H1 (cell line): ENCODE measurements at regions not wholly inside any gene's neighbourhood (a gene's known extent, or its start where the extent isn't known, plus 50 kb on each side); places are given as distances from the start of the nearest gene placed in this dataset.

ENCODE experiments used
- CTCF ChIA-PET: fragments of 300-600 bp; sonication (Branson Sonifier 250); formaldehyde crosslinking; loops from one replicate; lab custom pipeline; 2021; ENCODE audit not compliant: partially characterized antibody; lab: Charles Lee
- POLR2A ChIA-PET: fragments of 300-600 bp; sonication (Branson Sonifier 250); formaldehyde crosslinking; loops from one replicate; lab custom pipeline; 2021; ENCODE audit warnings: inconsistent platforms; ENCODE audit not compliant: partially characterized antibody; lab: Charles Lee
- DNase-seq, 2 experiments: peaks; one replicate each; pipeline versions ENCODE4 v3.0.0 to v3.0.0-alpha.2; 2010 to 2022; ENCODE audit warnings: low spot score in 2 of 2, low read depth in 1 of 2, mixed read lengths in 1 of 2
- FAIRE-seq: peaks from 2 replicates; lab custom pipeline; 2011; peaks lifted over from hg19 to GRCh38; lab: Jason Lieb, UNC
- H2AFZ ChIP-seq: 2 replicates; pipeline ENCODE4 v1.8.1; 2012; ENCODE audit warnings: low read length, inconsistent platforms
- H2AK5ac ChIP-seq: 2 replicates; pipeline ENCODE4 v1.6.1; 2013; ENCODE audit warnings: low read depth, low read length
- H2BK120ac ChIP-seq: replicated peaks from 2 replicates; pipeline ENCODE3; 2013; ENCODE audit warnings: low read depth, low read length, inconsistent platforms
- H2BK12ac ChIP-seq: 2 replicates; pipeline ENCODE4 v1.6.1; 2013; ENCODE audit warnings: low read depth, low read length
- H2BK15ac ChIP-seq: 2 replicates; pipeline ENCODE4 v1.6.1; 2013; ENCODE audit warnings: low read length
- H2BK20ac ChIP-seq: 2 replicates; pipeline ENCODE4 v1.6.1; 2013; ENCODE audit warnings: low read length
- H2BK5ac ChIP-seq: 2 replicates; pipeline ENCODE4 v1.6.1; 2013; ENCODE audit warnings: low read depth, low read length
- H3K14ac ChIP-seq: 2 replicates; pipeline ENCODE4 v1.6.1; 2013; ENCODE audit warnings: inconsistent platforms; ENCODE audit not compliant: insufficient read length
- H3K18ac ChIP-seq: 2 replicates; pipeline ENCODE4 v1.6.1; 2013; ENCODE audit warnings: low read length; ENCODE audit errors: extremely low read depth
- H3K23ac ChIP-seq: 2 replicates; pipeline ENCODE4 v1.6.1; 2013; ENCODE audit warnings: inconsistent platforms; ENCODE audit not compliant: insufficient read length
- H3K23me2 ChIP-seq: 2 replicates; pipeline ENCODE4 v1.6.1; 2013; ENCODE audit warnings: low read depth, low read length
- H3K27ac ChIP-seq: 2 replicates; pipeline ENCODE4 v1.6.1; 2011; ENCODE audit warnings: low read depth, low read length, inconsistent platforms
- H3K27me3 ChIP-seq, 4 experiments: replicated peaks in 1 of 4; 1 replicate in 1 of 4; 2 replicates in 3 of 4; pipeline versions ENCODE4 v1.6.1 to v1.8.1; 2011 to 2013; ENCODE audit warnings: low read length in 3 of 4, mild to moderate bottlenecking in 3 of 4, inconsistent platforms in 2 of 4, mixed read lengths in 2 of 4, moderate library complexity in 1 of 4; ENCODE audit not compliant: control insufficient read depth in 3 of 4, insufficient read depth in 3 of 4; ENCODE audit errors: extremely low read depth in 1 of 4
- H3K36me3 ChIP-seq, 4 experiments: 2 replicates each; pipeline versions ENCODE4 v1.6.1 to v1.8.1; 2011 to 2013; ENCODE audit warnings: mild to moderate bottlenecking in 4 of 4, low read length in 3 of 4, moderate library complexity in 2 of 4, control low read depth in 1 of 4, inconsistent platforms in 1 of 4; ENCODE audit not compliant: insufficient read depth in 4 of 4, control insufficient read depth in 2 of 4
- H3K4ac ChIP-seq: replicated peaks from 2 replicates; pipeline ENCODE3; 2013; ENCODE audit warnings: low read length, low read depth, mixed read lengths, inconsistent platforms; ENCODE audit not compliant: insufficient read length
- H3K4me1 ChIP-seq, 4 experiments: replicated peaks in 1 of 4; 1 replicate in 1 of 4; 2 replicates in 3 of 4; pipeline versions ENCODE4 v1.6.1 to v1.8.1; 2011 to 2013; ENCODE audit warnings: low read length in 3 of 4, inconsistent platforms in 2 of 4, mixed read lengths in 1 of 4; ENCODE audit not compliant: insufficient read depth in 4 of 4, control insufficient read depth in 3 of 4
- H3K4me2 ChIP-seq, 2 experiments: 2 replicates each; pipeline versions ENCODE4 v1.6.1 to v1.8.1; 2011 to 2013; ENCODE audit warnings: low read depth in 2 of 2, low read length in 2 of 2, control low read depth in 1 of 2, inconsistent platforms in 1 of 2, mild to moderate bottlenecking in 1 of 2; ENCODE audit not compliant: insufficient read depth in 1 of 2
- H3K4me3 ChIP-seq, 4 experiments: fragments of 200-600, 300-600 bp in 1 of 4; sonication (generic), shearing (Covaris generic), sonication (Bioruptor Twin) in 1 of 4; 2 replicates each; pipeline versions ENCODE4 v1.5.1 to v1.8.1; 2011 to 2016; ENCODE audit warnings: low read length in 4 of 4, low read depth in 3 of 4, control low read depth in 2 of 4, inconsistent platforms in 2 of 4, mild to moderate bottlenecking in 2 of 4, mixed read lengths in 1 of 4, moderate library complexity in 1 of 4; ENCODE audit not compliant: insufficient read depth in 2 of 4; ENCODE audit errors: extremely low read depth in 1 of 4
- H3K56ac ChIP-seq: replicated peaks from 2 replicates; pipeline ENCODE3; 2013; ENCODE audit warnings: low read depth, mild to moderate bottlenecking, mixed read lengths, low read length, inconsistent platforms; ENCODE audit not compliant: insufficient read length
- H3K79me1 ChIP-seq: 2 replicates; pipeline ENCODE4 v1.6.1; 2013; ENCODE audit warnings: low read depth, low read length, control low read depth
- H3K79me2 ChIP-seq, 2 experiments: 2 replicates each; pipeline versions ENCODE4 v1.6.1 to v1.8.1; 2012 to 2013; ENCODE audit warnings: low read length in 2 of 2, mild to moderate bottlenecking in 2 of 2, inconsistent platforms in 1 of 2; ENCODE audit not compliant: insufficient read depth in 2 of 2, control insufficient read depth in 1 of 2
- H3K9ac ChIP-seq, 4 experiments: replicated peaks in 1 of 4; 1 replicate in 1 of 4; 2 replicates in 3 of 4; pipeline versions ENCODE4 v1.6.1 to v1.8.1; 2011 to 2013; ENCODE audit warnings: low read depth in 3 of 4, low read length in 3 of 4, control low read depth in 2 of 4, mild to moderate bottlenecking in 2 of 4, moderate library complexity in 2 of 4, inconsistent platforms in 1 of 4; ENCODE audit errors: extremely low read depth in 1 of 4
- H3K9me3 ChIP-seq, 2 experiments: 2 replicates each; pipeline versions ENCODE4 v1.6.1 to v1.8.1; 2012 to 2013; ENCODE audit warnings: mild to moderate bottlenecking in 2 of 2, moderate library complexity in 2 of 2, control low read depth in 1 of 2, inconsistent platforms in 1 of 2, low read depth in 1 of 2, low read length in 1 of 2, mixed read lengths in 1 of 2; ENCODE audit not compliant: insufficient read depth in 2 of 2
- H4K20me1 ChIP-seq, 2 experiments: replicated peaks in 1 of 2; 2 replicates each; pipeline versions ENCODE3 to v1.8.1; 2011 to 2013; ENCODE audit warnings: inconsistent platforms in 2 of 2, low read length in 2 of 2, mild to moderate bottlenecking in 1 of 2; ENCODE audit not compliant: insufficient read depth in 2 of 2, control insufficient read depth in 1 of 2
- H4K5ac ChIP-seq: 2 replicates; pipeline ENCODE4 v1.6.1; 2013; ENCODE audit warnings: low read length, low read depth, mixed read lengths, inconsistent platforms; ENCODE audit not compliant: insufficient read length
- H4K8ac ChIP-seq: 2 replicates; pipeline ENCODE4 v1.8.0; 2013; ENCODE audit warnings: mild to moderate bottlenecking, moderate library complexity, low read length, inconsistent platforms; ENCODE audit not compliant: insufficient read depth; ENCODE audit errors: extremely low read depth
- H4K91ac ChIP-seq: replicated peaks from 2 replicates; pipeline ENCODE3; 2013; ENCODE audit warnings: low read length, mixed read lengths, inconsistent platforms; ENCODE audit not compliant: insufficient read length
- CEBPB ChIP-seq: IDR thresholded peaks from 2 replicates; pipeline ENCODE4 v1.6.1; 2012; ENCODE audit warnings: low read depth, low read length
- EP300 ChIP-seq, 2 experiments: IDR thresholded peaks; 1 replicate in 1 of 2; 2 replicates in 1 of 2; pipeline ENCODE4 v1.6.1; 2011 to 2012; ENCODE audit warnings: low read depth in 2 of 2, low read length in 2 of 2, mild to moderate bottlenecking in 2 of 2, borderline replicate concordance in 1 of 2, inconsistent platforms in 1 of 2, moderate library complexity in 1 of 2
- MAX ChIP-seq: IDR thresholded peaks from 2 replicates; pipeline ENCODE4 v1.6.1; 2012; ENCODE audit warnings: inconsistent platforms
- NANOG ChIP-seq: IDR thresholded peaks from 2 replicates; pipeline ENCODE4 v1.6.1; 2011; ENCODE audit warnings: low read length, low read depth, mild to moderate bottlenecking, inconsistent platforms; ENCODE audit not compliant: insufficient read depth, poor library complexity, severe bottlenecking
- POLR2AphosphoS5 ChIP-seq: IDR thresholded peaks from 2 replicates; pipeline ENCODE4 v1.6.1; 2011; ENCODE audit warnings: low read depth, low read length
- RNF2 ChIP-seq: fragments of 200-900, 300-1000 bp; sonication (generic); IDR thresholded peaks from 2 replicates; pipeline ENCODE4 v1.7.1; 2016; ENCODE audit warnings: borderline replicate concordance, low read depth, mild to moderate bottlenecking, antibody characterized with exemption, low read length; ENCODE audit not compliant: poor library complexity, severe bottlenecking; ENCODE audit errors: missing control alignments
- RXRA ChIP-seq: IDR thresholded peaks from 2 replicates; pipeline ENCODE4 v1.6.1; 2011; ENCODE audit warnings: low read depth, mild to moderate bottlenecking, low read length, moderate library complexity; ENCODE audit not compliant: insufficient read depth
- SAP30 ChIP-seq: fragments of 300-600 bp; sonication (generic); IDR thresholded peaks from 2 replicates; pipeline ENCODE4 v1.7.1; 2012; ENCODE audit warnings: low read length, moderate library complexity, mild to moderate bottlenecking, inconsistent platforms; ENCODE audit not compliant: insufficient read depth, insufficient replicate concordance
- SIRT6 ChIP-seq: IDR thresholded peaks from one replicate; pipeline ENCODE4 v1.7.1; 2012; ENCODE audit warnings: low read length, inconsistent platforms
- SP2 ChIP-seq: IDR thresholded peaks from 2 replicates; pipeline ENCODE4 v1.6.1; 2012; ENCODE audit warnings: mild to moderate bottlenecking, low read length, inconsistent platforms
- SUZ12 ChIP-seq: fragments of 200-600 bp; sonication (generic); IDR thresholded peaks from 2 replicates; pipeline ENCODE4 v1.6.1; 2012; ENCODE audit warnings: mild to moderate bottlenecking, inconsistent platforms, low read length, moderate library complexity, mixed read lengths
- TBP ChIP-seq: IDR thresholded peaks from 2 replicates; pipeline ENCODE4 v1.6.1; 2011; ENCODE audit warnings: low read depth, low read length, improper control_type of control experiment
- USF2 ChIP-seq: IDR thresholded peaks from 2 replicates; pipeline ENCODE4 v1.6.1; 2011; ENCODE audit warnings: low read length, improper control_type of control experiment
- WGBS, 2 experiments: shearing (Covaris generic) in 1 of 2; methylation state at CpG; one replicate each; pipeline versions ENCODE4 v1.1.6 to v1.1.7; 2013 to 2015; ENCODE audit warnings: low lambda C conversion rate in 2 of 2, mixed read lengths in 2 of 2, inconsistent platforms in 1 of 2, low coverage in 1 of 2, missing lambda C conversion rate in 1 of 2; ENCODE audit not compliant: insufficient replicate concordance in 2 of 2, insufficient coverage in 1 of 2, insufficient read length in 1 of 2; ENCODE audit errors: extremely low coverage in 1 of 2, missing lambda C conversion rate in 1 of 2; 5-methylcytosine and 5-hydroxymethylcytosine counted together

DNA sequence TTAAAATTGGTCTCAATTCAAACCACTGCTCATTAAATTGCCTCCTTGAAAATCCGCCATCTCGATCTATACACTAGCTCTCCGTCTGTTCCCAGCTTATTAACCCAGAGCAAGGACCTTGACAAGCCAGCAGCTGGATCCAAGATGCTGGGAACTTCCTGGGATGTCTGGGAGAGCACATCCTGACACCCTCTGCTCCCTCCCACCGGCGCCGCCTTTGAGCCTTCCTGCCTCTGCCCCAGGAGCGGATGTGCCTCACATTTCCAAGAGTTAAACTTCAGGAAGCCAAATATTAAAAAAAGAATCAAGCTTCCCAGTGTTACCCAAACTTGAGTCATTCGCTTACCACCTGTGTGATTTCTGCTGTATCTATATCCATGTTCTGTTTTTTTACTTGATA is 107.9 kb downstream of the HAPSTR1 start:
- Histone ChIP-seq H3K4me2 (no peak overlapping the region), H2BK5ac (no peak overlapping the region), H3K27ac (no peak overlapping the region), H4K20me1 (no peaks in the 10 kb centered on the region), H3K4ac (no peak overlapping the region), H3K36me3 (no peaks in the 10 kb centered on the region), H3K56ac (no peak overlapping the region), H2AFZ (no peak overlapping the region), H3K79me1 (no peaks in the 10 kb centered on the region), H3K9ac (no peak overlapping the region), H3K4me1 (no peaks in the 10 kb centered on the region), H4K91ac (no peak overlapping the region), H3K23me2 (peaks cover 2% of the 10 kb centered on the region; the same call in 1 of the 2 replicates), H3K9me3 (no peaks in the 10 kb centered on the region), H3K14ac (no peak overlapping the region), H3K27me3 (no peaks in the 10 kb centered on the region), H3K4me3 (no peak overlapping the region), H3K79me2 (no peaks in the 10 kb centered on the region), H3K18ac (no peak overlapping the region), H2BK12ac (no peak overlapping the region), H2AK5ac (no peak overlapping the region), H4K8ac (no peak overlapping the region), H2BK120ac (no peak overlapping the region), H2BK20ac (no peak overlapping the region), H4K5ac (no peak overlapping the region), H3K23ac (no peak overlapping the region), H2BK15ac (no peak overlapping the region)
- CTCF ChIA-PET: interaction anchor here (0.7 kb wide), 1 partner anchor 307 kb away, joined by 3 read pairs; no protein-coding TSS in a partner anchor
- WGBS, 2 experiments: 87% methylated on average over 8 of the region's 8 CpGs; no CpG with 5 or more reads in 1 of the 2 experiments
- TF ChIP-seq RNF2 (no peak), SUZ12 (no peak), EP300 (IDR thresholded peaks at IDR 0.05; ENCODE audit: borderline replicate concordance in 1 of 2, low read depth in 2 of 2, low read length in 2 of 2) (no peak), SAP30 (no peak), SIRT6 (no peak), NANOG (no peak), TBP (no peak), RXRA (no peak), MAX (no peak), USF2 (no peak), CEBPB (no peak), POLR2AphosphoS5 (no peak), SP2 (no peak)
- POLR2A ChIA-PET: no interaction called here
- FAIRE-seq (no peak), DNase-seq (no peak)
